ENCODE measurements at regions not wholly inside any gene's neighbourhood (a gene's known extent, or its start where the extent isn't known, plus 50 kb on each side); places are given as distances from the start of the nearest gene placed in this dataset.

DNA sequence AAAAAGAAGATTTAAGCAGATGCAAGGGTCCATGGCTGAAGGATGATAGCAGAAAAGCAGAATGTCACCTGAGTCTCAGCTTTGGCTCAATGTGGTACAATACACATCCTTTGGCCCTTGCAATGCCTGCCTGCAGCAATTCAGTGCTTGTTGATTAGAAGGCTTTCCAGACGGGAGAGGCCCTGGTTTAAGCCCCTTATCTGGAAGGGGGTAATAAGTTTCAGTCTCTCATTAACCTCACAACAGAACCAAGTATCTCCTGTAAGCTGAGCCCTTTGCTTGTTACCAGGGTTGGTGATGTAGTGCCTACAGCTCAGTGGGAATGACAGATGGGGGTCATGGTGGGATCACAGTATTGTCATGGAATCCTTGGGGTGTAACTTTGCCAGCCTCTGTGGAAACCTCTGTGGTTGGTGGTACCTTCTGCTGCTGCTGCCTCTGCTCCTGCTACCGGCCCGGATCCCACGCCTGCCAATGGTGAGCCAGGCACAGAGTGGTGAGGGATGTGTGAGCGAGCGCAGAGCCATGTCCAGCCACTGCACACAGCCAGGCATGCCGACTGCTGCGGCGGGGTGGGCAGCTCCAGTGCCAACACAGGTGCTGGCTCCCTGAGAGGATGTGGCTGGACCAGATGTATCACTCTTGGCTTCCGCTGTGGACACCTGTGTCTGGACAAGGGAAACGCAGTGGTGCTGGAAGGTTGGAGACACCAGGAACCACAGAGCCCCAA lies 81.2 kb downstream of the ADRA2C start:
- Histone ChIP-seq H3K27me3 (peaks cover 0 to 48% (median 0%) of the 10 kb centered on the region in 4 donors), H3K4me3 (no peak overlapping the region), H3K4me1 (no peaks in the 10 kb centered on the region), H3K27ac (no peak overlapping the region), H3K36me3 (no peaks in the 10 kb centered on the region), H3K9me3 (peaks cover 0 to 11% (median 0%) of the 10 kb centered on the region in 3 donors)
- no peak for TF ChIP-seq CTCF (IDR thresholded peaks at IDR 0.05)
- intact Hi-C loops (cut with DNase I) = no loop called here
- no peak for DNase-seq
- WGBS, 2 donors = 76 to 85% methylated on average over 3 to 5 of the region's 11 CpGs

DNA sequence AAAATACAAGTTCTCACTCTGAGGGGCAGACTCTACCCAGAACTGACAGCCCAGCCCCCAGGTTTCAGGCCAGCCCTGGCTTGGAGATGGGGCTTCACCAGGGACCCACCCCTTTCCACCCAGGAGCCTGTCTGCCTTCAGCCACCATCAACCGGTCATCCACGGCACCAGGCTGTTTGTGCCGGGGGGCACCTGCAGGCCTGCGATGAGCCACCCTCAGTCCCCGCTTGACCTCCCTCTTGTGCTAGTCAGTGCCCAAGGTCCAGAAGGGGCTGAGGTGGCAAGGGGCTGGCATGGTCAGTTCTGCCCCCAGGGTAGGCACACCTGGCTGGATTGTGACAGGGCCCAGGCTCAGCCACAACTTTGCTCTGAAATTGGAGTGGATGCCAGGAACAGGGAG lies 82.1 kb downstream of the ADRA2C start:
- Histone ChIP-seq H3K4me1 (no peaks in the 10 kb centered on the region), H3K27me3 (peaks cover 0 to 50% (median 0%) of the 10 kb centered on the region in 4 donors), H3K4me3 (no peak overlapping the region), H3K9me3 (peaks cover 0 to 11% (median 0%) of the 10 kb centered on the region in 3 donors), H3K36me3 (no peaks in the 10 kb centered on the region), H3K27ac (no peak overlapping the region)
- DNase-seq = no peak
- TF ChIP-seq POLR2A (IDR thresholded peaks at IDR 0.05) (no peak), CTCF (IDR thresholded peaks at IDR 0.05) (no peak)
- WGBS, 2 donors = 88% methylated on average over 3 of the region's 5 CpGs; no CpG with 5 or more reads in 1 of the 2 donors
- intact Hi-C loops (cut with DNase I) = no loop called here

DNA sequence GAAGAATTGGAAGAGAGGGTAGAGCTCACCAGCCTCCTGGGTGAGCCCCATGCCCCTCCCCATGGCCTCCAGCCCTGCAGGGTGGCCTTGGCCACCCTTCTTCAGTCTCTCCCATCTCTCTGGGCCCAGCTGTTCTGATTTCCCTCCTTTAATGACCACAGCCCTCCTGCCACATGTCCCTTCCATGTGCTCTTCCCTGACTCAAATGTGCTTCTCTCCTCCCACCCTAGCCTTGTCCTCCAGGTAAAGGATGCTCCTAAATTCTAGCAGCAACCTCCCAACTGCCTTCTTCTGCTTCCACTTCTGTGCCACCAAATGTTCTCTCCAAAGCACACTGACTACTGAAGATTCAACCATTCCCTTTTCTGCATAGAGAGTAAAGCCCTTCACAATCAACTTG lies 83.0 kb downstream of the ADRA2C start:
- H3K36me3 ChIP-seq = no peaks in the 10 kb centered on the region
- no peak overlapping the region for H3K27ac ChIP-seq
- intact Hi-C loops (cut with DNase I) = no loop called here
- TF ChIP-seq CTCF (IDR thresholded peaks at IDR 0.05) (no peak), POLR2A (IDR thresholded peaks at IDR 0.05) (no peak)
- peaks cover 0 to 52% (median 0%) of the 10 kb centered on the region in 4 donors for H3K27me3 ChIP-seq
- DNase-seq = no peak
- H3K4me1 ChIP-seq = no peaks in the 10 kb centered on the region
- H3K4me3 ChIP-seq = no peak overlapping the region
- peaks cover 0 to 11% (median 0%) of the 10 kb centered on the region in 3 donors for H3K9me3 ChIP-seq

DNA sequence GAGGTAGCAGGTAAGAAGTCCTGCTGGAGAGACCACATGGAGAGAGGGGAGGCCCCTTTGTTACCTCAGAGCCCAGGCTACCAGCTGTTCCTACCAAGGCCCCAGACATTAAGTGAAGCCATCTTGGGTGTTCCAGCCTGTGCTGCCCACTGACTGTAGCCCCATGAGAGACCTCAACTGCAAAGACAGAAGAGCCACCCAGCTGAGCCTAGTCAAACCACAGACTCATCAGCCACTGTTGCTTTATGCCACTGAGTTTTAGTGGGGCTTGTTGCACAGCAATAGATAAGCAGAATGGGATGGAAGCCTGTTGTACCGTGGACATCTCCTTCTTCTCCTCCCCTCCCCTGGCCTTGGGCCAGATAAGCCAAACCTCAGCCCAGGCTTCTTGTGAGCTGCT lies 83.9 kb downstream of the ADRA2C start:
- intact Hi-C loops (cut with DNase I) = no loop called here
- DNase-seq = no peak
- no peaks in the 10 kb centered on the region for H3K36me3 ChIP-seq
- 78 to 88% methylated on average over 1 of the region's 1 CpG for WGBS, 2 donors
- H3K27ac ChIP-seq = no peak overlapping the region
- H3K4me3 ChIP-seq = no peak overlapping the region
- TF ChIP-seq POLR2A (IDR thresholded peaks at IDR 0.05) (no peak), CTCF (IDR thresholded peaks at IDR 0.05) (no peak)
- H3K9me3 ChIP-seq = peaks cover 0 to 11% (median 0%) of the 10 kb centered on the region in 3 donors
- H3K27me3 ChIP-seq = peaks cover 0 to 59% (median 0%) of the 10 kb centered on the region in 4 donors
- H3K4me1 ChIP-seq = no peaks in the 10 kb centered on the region

DNA sequence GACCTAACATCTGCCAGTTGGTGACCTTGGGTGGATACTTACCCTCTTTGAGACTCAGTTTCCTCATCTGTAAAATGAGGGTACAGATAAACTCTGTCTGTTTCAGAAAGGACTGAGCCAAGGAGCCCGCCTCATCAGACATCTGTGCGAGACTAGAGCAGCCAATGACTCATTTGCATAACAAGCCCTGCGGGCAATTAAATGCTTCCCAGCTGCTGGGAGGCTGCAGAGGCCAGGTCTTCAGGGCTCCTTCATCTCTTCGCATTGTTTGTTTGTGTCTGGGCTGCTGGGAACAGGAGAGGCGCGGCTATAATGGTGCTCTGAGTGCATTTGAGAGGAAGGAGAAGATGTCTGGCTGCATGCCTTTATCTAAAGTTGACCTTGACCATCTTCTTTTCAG lies 85.0 kb downstream of the ADRA2C start:
- TF ChIP-seq CTCF (IDR thresholded peaks at IDR 0.05) (no peak), POLR2A (IDR thresholded peaks at IDR 0.05) (no peak)
- H3K36me3 ChIP-seq = no peaks in the 10 kb centered on the region
- 41 to 43% methylated on average over 6 of the region's 6 CpGs for WGBS, 2 donors
- peaks cover 0 to 11% (median 0%) of the 10 kb centered on the region in 3 donors for H3K9me3 ChIP-seq
- H3K27ac ChIP-seq = no peak overlapping the region
- no peaks in the 10 kb centered on the region for H3K4me1 ChIP-seq
- H3K27me3 ChIP-seq = peaks cover 0 to 66% (median 0%) of the 10 kb centered on the region in 4 donors
- no peak for DNase-seq
- no peak overlapping the region for H3K4me3 ChIP-seq
- intact Hi-C loops (cut with DNase I) = no loop called here
